ENCODE measurements at regions not wholly inside any gene's neighbourhood (a gene's known extent, or its start where the extent isn't known, plus 50 kb on each side); places are given as distances from the start of the nearest gene placed in this dataset.
A peak's percentile ranks its signal among the peaks of the same experiment; 100 is the strongest.
"Not testable (repeated sequence)": the region's sequence is repeated elsewhere in the genome, so short reads cannot be mapped to it uniquely, and the experiment has no call there.

DNA sequence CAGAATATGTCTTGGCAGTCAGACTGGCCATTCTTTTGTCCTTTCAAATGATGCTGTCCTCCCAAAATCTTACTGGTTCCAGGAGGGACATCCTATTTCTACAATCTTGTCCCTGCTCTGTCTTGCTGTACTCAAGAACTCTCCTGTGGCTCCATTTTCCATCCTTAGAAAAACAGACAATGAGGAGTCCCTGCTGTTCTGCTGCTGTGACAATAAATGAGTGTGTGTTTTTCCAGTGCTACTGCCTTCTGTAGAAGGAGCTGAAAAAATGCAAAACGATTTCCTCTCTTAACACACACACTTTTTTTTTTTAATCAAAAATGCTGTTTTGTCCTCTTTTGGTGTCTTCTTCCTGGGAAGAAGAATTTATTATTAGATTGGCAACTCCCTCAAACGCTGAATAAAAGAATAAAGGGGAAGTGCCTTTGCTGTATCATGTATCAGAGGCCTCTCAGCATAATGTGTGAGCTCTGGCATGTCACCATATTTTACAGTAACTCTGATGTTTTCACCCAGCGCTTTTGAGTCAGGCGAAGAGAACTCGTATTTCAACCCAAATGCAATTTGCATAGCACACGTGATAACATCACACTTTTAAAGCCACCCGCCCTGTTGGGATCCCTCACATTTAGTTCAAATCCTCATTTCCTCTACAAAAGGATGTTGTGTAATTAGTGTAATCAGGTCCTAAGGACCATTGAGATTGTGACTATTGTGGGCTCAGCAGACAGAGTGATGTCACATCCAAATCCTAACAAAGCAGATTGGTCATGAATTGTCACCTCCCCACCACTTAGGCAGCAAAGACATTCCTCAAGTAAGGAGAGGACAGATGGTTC is 496.0 kb upstream of the LARGE1 start:
- no peak for DNase-seq (ENCODE audit: low read depth in 4 of 4, low spot score in 3 of 4)

DNA sequence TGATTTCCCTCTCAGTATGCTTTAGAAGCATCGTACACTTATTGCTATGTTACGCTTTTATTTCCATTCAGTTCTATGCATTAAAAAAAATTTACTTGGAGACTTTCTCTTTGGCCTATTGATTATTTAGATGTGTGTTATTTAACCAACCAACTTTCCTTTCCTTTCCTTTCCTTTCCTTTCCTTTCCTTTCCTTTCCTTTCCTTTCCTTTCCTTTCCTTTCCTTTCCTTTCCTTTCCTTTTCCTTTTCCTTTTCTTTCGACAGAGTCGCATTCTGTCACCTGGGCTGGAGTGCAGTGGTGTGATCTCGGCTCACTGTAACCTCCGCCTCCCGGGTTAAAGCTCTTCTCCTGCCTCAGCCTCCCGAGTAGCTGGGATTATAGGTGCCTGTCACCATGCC is 502.7 kb upstream of the LARGE1 start:
- not testable (repeated sequence) for DNase-seq (ENCODE audit: low read depth in 4 of 4, low spot score in 3 of 4)

DNA sequence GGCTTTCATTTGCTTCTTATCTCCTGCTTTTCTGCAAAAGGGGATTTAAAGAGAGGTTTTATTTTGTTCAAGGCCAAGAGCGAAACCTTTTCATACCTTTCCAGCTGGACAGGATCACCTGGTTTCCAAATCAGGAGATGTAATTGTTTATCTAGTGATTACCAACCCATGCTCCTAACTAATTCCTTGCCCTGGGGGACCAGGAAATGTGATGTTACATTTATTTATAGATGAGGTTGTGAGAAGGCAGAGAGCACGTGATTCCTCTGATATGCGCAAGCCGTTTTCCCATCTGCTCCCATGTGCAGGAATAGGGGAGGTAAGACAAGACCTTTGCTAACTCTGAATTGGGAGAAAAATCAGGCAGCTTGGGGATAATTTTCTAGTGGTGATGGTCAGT is 507.2 kb upstream of the LARGE1 start:
- DNase-seq (ENCODE audit: low read depth in 4 of 4, low spot score in 3 of 4): no peak

DNA sequence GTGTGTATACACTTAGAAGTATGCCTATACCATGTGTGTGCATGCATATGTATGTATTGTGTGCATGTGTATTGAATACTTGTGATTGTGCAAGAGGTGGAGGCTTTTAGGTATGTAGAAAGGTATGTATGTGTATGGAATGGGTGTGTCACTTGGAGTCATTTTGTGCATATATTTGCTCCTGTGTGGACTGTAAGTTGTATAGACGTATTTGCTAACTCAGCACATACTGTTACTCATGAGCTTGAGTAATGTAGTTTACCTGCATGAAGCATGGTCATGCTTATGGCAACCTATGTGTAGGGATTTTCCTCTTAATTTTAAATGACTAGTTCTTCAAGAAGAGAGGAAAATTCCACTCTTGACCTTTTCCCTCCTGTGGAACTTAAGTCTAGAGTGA is 507.6 kb upstream of the LARGE1 start:
- no peak for DNase-seq (ENCODE audit: low read depth in 4 of 4, low spot score in 3 of 4)

DNA sequence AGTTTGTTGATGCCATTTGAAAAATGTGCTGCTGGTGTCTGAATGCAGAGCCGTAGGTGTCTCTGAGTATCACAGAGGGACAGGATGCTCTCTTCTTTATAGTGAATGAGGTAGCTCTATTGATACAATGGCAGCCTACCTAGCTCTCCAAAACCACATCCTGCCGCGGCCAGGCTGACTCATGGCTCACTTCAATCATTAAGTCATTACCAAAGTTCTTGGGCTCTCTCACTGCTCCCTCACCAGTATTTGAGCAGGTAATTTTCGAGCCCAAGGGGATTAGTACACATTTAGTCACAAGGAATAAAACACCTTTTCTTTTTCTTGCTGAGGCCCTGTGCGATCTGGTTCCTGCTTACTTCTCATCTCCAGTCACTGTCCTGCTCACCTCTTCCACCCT is 509.0 kb upstream of the LARGE1 start:
- DNase-seq (ENCODE audit: low read depth in 4 of 4, low spot score in 3 of 4): no peak

DNA sequence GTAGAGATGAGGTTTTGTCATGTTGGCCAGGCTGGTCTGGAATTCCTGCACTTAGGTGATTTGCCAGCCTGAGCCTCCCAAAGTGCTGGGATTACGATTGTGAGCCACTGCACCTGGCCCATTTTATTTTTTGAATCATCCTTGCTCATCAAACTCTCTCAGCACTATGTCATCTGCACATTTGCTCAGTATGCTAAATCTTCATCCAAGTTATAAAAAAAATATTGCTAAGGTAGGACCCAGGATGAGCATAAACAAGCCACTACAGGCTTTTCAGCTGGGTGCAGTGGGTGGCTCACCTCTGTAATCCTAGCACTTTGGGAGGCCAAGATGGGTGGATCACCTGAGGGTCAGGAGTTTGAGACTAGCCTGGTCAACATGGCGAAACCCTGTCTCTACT is 510.1 kb upstream of the LARGE1 start:
- no peak for DNase-seq (ENCODE audit: low read depth in 4 of 4, low spot score in 3 of 4)

DNA sequence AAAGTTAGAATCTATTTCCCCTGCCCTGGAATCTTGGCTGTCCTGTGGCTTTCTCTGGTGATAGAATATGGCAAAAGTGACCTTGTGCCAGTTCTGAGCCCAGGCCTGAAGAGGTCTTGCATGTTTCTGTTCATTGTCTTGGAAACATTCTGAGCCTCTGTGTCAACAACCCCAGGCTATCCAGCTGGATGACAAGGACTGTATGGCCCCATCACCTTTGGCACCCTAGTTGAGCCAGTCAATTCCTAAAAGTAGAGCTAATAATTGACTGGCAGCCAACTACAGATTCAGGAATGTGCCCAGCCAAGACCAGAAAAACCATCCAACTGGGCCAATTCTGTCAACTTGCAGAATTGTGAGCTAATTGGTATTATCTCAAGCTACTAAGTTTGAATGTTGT is 514.1 kb upstream of the LARGE1 start:
- no peak for DNase-seq (ENCODE audit: low read depth in 4 of 4, low spot score in 3 of 4)

DNA sequence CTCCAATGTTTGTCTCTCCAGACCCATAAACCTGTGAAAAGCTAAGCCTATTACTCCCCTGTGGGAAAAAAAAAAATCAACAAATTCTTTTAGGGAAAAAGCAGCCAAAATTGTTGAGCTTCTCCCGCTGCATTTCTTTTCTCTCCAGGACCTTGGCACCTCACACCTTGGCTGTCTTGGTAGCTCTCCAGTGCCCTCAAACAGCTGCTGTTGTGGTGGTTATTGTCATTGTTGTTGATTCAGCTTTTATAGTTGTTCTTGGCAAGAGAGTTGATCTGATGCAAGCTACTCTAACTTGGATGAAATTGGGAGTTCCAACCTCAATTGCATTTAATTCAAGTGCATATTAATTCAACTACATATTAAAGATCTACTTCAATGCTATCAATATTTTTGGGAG is 516.9 kb upstream of the LARGE1 start:
- DNase-seq (ENCODE audit: low read depth in 4 of 4, low spot score in 3 of 4): no peak

DNA sequence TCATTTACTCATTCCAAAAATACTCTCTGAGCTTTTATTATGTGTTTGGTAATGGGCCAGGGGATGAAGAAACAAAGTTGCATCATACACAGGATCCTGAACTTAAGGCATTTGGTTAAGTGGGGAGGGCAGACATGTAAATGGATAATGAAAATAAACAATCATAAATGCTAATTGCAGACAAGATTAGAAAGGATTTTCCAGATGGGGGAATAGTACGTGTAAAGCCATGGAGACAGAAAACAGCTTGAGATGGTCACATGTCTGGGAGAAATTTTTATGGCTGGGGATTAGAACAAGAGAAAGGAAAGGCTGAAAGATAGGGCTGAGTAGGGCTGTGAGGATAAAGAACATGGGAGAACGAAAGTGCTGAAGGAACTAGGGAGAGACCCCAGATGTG is 534.3 kb upstream of the LARGE1 start:
- DNase-seq (ENCODE audit: low read depth in 4 of 4, low spot score in 3 of 4): no peak

DNA sequence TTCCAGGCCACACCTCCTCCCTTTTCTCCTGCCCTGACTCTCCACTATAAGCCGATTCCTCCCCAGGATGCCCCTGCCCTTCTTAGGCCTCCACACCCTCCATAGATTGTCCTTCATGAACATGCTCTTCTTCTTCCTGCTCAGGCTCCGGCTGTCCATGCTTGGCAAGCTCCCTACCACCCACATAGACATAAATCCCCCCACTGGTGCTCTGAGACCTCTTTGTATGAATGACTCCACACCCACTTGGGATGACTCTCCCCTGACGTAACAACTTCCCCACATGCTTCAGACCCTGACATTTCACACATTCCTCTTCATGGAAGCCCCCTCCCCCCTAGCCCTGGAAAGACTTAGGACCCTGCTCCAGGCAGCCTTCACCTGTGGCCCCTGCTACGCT is 542.5 kb upstream of the LARGE1 start:
- no peak for DNase-seq (ENCODE audit: low read depth in 4 of 4, low spot score in 3 of 4)

DNA sequence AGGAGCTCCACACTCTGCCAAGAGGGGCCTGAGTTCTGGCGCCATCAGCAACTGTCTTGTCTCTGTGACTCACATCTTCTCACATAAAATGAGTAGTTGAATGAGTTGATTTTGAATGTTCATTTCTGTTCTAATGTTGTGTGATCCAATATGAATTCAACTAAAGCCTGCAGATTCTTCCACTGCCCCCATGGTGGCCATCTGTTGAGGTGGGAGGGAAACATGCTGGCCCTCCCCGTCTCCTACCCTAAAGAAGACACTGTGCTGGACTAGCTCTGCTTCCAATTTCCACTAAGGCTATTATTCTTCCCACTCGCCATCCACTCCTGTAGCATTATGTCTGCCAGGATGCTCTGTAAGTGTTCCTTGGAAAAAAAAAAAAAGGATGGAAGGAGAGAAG is 555.6 kb upstream of the LARGE1 start:
- no peak for DNase-seq (ENCODE audit: low read depth in 4 of 4, low spot score in 3 of 4)

DNA sequence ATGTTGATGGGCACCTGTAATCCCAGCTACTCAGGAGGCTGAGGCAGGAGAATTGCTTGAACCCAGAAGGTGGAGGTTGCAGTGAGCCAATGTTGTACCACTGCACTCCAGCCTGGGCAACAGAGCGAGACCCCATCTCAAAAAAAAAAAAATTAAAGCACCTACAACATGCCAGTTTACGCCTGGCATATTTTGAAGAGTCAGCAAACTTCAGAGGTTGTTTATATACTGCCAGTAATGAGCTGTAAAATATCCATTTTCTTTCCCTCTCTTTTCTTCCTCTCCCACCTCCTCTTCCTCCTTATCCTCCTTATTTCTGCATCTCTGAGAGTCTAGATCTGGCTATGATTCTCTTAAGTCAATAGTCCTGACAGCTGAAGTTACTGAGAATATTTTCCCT is 556.5 kb upstream of the LARGE1 start:
- no peak for DNase-seq (ENCODE audit: low read depth in 4 of 4, low spot score in 3 of 4)

DNA sequence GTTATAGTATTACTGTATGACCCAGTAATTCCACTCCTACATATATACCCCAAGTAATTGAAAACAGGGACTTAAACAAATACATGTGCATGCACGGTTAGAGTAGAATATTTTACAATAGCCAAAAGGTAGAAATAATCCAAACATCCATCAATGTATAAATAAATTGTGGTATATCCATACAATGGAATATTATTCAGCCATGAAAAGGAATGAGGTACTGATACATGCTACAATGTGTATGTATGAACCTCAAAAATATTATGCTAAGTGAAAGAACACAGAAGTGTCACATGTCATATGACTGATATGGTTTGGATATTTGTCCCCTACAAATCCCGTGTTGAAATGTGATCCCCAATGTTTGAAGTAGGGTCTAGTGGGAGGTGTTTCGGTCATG is 560.8 kb upstream of the LARGE1 start:
- DNase-seq (ENCODE audit: low read depth in 4 of 4, low spot score in 3 of 4): no peak

DNA sequence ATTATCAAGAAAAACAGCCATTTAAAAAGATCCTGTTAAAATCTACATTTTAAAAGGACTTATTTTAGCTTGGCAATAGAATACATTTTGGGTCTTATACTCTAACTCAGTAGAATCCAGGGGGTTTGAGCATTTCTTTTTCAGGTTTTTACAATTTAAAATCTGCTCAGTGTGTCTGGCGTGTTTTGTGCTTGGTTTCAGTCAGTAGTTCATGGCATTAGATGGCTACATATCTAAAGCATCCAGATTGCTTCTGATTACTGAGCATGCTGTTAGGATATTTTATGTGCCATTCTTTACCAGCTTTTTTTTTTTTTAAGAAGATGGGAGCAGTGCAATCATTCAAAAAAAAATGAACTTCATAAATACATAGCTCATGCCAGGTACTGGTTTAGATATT is 566.1 kb upstream of the LARGE1 start:
- no peak for DNase-seq (ENCODE audit: low read depth in 4 of 4, low spot score in 3 of 4)

DNA sequence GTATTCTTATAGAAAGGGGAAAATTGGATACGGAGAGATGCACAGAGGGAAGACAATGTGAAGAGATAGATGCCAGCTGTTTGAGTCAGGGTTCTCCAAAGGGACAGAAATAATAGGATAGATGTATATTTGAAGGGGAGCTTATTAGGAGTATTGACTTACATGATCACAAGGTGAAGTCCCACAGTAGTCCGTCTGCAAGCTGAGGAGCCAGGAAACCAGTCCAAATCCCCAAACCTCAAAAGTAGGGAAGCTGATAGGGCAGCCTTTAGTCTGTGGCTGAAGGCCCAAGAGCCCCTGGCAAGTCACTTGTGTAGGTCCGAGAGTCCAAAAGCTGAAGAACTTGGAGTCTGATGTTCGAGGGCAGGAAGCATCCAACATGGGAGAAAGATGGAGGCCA is 569.6 kb upstream of the LARGE1 start:
- no peak for DNase-seq (ENCODE audit: low read depth in 4 of 4, low spot score in 3 of 4)

DNA sequence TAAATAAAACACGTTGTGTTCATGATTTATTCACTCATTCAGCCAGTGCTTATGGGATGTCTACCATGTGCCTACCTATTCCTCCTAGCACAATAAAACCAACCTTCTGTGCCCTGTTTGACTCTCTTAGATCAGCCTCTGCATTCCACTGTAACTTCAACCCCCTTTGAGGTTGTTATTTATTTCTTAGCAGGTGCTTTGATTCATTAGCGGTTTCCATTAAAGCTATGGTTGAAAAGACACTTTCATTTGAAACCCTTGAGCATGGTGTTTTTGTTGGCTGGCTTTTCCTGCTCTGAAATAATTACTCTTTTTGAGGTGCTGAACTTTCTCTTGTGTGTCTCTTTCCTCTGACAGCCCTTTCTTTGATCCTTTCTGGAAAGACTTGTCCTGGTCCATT is 570.6 kb upstream of the LARGE1 start:
- peak; percentile 53 to 84 (median 59) for DNase-seq (ENCODE audit: low read depth in 4 of 4, low spot score in 3 of 4)

DNA sequence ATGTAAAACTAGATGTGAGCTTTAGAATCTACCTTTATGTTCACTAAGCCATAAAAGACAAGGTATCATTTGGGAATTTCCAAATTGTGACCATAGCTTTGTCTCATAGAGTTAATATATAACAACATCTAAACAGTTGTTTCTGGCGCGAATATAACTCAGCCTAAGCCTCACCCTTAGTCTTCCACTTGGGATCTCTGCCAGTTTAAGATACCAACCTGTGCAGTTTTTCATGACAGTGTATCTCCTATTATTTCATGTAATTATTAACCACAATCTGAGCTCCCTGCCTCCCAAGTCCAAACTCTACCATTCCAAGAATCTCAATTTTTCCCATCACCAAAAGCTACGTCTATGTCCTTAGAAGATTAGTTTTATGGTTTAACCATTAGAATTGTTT is 572.5 kb upstream of the ISX start:
- DNase-seq (ENCODE audit: low read depth in 4 of 4, low spot score in 3 of 4): no peak

DNA sequence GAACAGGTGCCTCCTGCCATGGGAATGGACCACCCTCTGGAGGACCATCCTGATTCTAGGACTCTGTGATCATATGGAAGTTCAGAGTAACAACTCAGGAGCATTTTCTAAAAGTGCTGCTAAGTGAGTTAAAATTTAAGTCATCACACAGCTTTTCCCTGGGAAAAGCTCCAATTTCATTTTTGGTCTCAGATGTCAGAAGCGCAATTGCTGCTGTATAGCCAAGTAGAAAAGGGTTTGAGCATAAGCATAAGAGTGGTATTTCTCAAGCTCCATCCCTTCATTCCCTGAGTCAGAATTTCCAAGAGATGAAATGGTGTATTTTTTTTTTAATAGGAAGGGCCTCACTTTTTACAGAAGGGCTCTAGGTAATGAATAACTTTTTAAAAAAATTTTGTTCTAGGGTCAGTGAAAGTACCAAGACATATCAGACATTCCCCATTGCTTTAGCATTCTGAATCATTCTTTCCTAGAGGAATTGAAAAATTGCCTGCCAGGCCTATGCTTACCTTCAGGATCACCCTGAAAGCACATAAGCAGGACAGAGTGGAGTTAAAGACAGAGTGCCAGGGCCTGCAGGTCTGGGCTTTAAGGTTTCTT is 564.5 kb upstream of the ISX start:
- no peak for DNase-seq (ENCODE audit: low read depth in 4 of 4, low spot score in 3 of 4)

DNA sequence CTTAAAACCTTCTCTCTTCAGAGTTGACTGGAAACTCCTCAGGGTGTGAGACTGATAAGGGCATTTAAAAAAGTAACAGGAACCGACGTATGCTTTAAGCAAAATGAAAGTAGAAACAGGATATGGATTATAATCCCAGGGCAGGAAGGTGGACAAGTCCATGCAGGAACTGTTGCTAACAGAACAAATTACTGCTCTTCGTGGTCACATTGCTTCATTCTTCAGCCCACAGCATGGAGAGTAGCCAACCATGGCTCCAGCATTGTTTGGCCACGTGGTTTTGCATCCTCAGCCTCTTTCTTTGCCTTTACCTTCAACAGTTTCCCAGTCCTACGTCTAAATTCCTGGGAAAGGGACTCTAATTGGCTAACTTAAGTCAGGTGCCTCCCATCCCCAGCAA is 563.1 kb upstream of the ISX start:
- DNase-seq (ENCODE audit: low read depth in 4 of 4, low spot score in 3 of 4): no peak

DNA sequence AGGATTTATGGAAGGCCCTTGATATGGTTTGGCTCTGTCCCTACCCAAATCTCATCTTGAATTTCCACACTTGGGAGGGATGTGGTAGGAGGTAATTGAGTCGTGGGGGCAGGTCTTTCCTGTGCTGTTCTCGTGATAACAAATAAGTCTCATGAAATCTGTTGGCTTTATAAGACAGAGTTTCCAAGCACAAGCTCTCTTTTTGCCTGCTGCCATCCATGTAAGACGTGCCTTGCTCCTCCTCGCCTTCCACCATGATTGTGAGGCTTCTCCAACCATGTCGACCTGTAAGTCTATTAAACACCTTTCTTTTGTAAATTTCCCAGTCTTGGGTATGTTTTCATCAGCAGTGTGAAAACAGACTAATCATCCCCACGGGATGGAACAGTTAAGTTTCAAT is 557.2 kb upstream of the ISX start:
- no peak for DNase-seq (ENCODE audit: low read depth in 4 of 4, low spot score in 3 of 4)

DNA sequence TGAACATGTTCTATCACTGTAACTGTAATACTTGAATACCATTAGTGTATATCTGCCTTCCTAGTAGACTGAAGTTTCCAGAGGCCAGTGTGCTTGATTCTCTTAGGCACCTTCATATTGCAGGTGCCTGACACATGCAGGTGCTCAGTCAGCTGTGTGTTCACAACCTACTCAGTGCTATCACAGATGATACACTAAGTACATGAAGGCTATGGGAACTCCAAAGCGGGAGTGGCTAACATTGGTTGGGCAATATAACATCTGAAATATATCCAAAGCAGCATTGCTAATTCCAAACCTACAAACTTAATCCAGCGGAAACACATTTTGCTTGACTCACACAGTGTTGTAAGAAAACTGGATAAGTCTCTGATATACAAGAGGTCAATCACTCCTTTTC is 539.3 kb upstream of the ISX start:
- DNase-seq (ENCODE audit: low read depth in 4 of 4, low spot score in 3 of 4): no peak

DNA sequence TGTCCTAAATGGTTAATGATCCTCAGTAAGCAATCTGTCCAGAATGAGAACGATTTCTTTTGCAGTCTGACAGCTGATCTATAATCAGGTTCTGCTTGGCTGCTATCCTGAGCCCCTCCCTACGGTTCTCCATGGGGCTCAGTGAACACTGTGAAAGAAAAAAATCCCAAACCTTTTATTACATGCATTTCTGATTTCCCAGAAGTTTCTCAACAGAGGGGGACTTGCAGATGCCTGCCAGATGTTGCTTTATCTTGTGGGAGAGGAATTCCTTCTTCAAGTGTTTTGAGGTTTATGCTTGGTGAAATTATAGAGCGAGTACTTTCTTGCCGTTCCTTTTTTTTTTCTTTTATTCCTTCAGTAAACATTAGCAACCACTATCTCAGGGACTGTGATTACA is 531.9 kb upstream of the ISX start:
- DNase-seq (ENCODE audit: low read depth in 4 of 4, low spot score in 3 of 4): no peak

DNA sequence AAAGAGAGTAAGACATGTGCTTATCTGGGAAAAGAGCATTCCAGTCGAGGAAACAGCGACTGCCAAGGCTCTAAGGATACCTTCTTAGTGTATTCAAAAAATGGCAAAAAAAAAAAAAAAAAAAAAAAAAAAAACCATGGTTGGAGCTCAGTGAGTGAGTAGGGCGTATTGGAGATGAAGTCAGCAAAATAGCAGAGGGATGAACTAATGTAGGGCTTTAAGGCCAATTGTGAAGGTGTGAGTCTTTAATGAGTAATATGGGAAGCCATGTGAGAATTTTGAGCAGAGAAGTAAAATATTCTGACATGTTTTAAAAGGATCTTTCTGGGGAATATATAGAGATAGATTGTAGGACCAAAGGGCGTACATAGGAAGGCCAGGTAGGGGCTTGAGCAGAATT is 498.6 kb upstream of the ISX start:
- DNase-seq (ENCODE audit: low read depth in 4 of 4, low spot score in 3 of 4): no peak
